IPS DF 4.7 (cell line): ENCODE measurements at regions not wholly inside any gene's neighbourhood (a gene's known extent, or its start where the extent isn't known, plus 50 kb on each side); places are given as distances from the start of the nearest gene placed in this dataset.

Experiments used
- DNase-seq: peaks from one replicate; pipeline ENCODE4 v3.0.0-alpha.2; 2013; ENCODE audit warnings: low spot score; ENCODE audit errors: extremely low read depth

DNA sequence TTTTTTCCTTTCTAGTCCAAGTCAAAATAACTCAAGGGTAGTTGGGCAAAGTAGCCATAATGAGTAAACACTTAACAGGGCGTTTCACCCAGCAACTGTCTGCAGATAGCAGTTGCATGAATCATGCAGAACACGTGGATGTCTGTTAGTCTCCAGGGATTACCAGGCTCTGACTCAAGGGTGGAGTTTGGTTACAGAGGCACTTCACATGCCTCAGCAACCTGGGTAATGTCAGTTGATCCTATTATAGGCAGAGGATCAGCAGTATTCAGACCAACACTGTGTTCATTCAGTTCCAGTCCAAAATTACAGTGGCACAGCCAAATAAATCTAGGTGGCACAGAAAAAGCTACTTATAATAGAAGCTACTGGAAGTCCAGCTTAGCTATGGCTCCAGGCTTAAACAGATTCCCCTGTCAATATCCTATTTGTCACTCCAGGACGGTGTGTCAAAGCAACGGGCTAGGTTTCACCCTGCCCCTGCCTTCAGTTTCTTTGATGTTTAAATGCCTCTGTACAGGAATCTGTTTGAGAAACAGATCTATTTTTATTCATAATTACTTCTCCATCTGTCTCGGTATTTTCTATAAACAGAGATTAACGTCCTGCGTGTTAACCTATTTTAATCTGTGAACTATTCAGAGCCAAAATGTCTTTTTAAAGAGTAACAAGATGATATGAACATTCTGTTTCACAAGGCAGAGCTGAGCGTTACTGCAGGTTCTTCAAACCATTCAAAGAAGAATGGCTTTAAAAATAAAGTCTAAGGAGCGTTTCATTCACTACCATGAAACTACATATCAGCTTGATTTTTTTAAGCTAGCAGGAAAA lies 162.6 kb upstream of the AKR1E2 start:
- no peak for DNase-seq

DNA sequence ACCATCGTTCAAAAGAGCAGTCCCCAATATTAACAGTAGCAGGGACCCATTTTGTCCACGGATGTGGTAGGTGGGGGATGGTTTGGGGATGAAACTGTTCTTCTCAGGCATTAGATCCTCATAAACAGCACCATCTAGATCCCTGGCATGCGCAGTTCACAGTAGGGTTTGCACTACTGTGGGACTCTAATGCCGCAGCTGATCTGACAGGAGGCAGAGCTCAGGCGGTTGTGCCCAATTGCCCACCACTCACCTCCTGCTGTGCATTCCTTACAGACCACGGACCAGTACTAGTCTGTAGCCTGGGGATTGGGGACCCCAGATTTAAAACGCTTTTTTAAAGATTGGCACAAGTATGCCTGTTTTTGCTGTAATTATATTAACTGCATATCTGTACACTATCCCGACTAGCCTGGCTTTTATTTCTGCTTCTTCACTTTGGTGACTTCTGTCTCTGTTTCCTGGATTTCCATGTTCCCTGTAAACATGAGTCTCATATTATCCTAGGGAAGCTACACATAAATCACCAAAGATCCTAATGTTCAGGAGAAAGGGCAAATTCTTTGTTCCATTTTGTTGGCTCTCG lies 163.3 kb upstream of the AKR1E2 start:
- no peak for DNase-seq

- no peak for DNase-seq
Observed at GRCh38 chr10:4661511-4662255, 164.3 kb upstream of the AKR1E2 start.

GRCh38 chr10:4658777-4659176 lies 167.2 kb upstream of the AKR1E2 start:
- DNase-seq: no peak

- no peak for DNase-seq
Observed at GRCh38 chr10:4656576-4657194, 169.3 kb upstream of the AKR1E2 start.

DNA sequence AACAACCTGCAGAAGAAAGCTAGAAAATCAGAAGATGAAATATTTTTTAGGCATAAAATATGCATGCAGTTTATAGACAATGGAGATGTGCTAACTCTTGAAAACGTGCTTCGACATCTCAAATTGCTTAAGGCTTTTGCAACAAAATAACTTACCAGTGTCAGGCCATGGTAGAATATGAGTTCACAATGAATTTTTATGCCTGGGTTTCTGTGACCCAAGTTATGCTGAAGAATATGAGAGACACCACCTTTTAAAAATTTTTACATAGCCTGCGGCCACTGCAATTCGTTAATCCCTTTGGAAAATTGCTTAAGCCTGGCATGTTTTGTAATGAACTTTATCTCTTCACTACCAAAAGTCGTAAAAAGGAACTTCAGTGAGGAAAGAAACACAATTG lies 170.1 kb upstream of the AKR1E2 start:
- DNase-seq: no peak

- no peak for DNase-seq
Observed at GRCh38 chr10:4655406-4655805, 170.6 kb upstream of the AKR1E2 start.

DNA sequence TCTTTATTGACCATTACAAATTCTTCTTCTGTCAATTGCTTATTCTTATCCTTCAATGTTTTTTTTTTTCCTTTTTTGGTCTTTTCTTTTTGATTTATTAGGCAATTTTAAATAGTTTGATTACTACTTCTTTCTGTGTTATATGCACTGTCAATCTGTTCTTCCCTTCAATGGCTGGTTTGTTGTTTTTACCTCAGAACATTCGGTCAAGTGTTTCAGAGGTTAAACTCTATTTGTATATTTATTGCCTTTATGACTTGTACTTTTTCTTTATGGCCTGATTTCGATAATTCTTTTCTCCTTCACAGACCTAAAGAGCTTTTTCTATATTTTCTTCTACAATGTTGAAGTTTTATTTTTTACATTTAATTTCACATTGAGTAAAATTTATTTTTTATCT lies 171.5 kb upstream of the AKR1E2 start:
- no peak for DNase-seq

GRCh38 chr10:4653160-4653559 lies 172.8 kb upstream of the AKR1E2 start:
- no peak for DNase-seq

DNA sequence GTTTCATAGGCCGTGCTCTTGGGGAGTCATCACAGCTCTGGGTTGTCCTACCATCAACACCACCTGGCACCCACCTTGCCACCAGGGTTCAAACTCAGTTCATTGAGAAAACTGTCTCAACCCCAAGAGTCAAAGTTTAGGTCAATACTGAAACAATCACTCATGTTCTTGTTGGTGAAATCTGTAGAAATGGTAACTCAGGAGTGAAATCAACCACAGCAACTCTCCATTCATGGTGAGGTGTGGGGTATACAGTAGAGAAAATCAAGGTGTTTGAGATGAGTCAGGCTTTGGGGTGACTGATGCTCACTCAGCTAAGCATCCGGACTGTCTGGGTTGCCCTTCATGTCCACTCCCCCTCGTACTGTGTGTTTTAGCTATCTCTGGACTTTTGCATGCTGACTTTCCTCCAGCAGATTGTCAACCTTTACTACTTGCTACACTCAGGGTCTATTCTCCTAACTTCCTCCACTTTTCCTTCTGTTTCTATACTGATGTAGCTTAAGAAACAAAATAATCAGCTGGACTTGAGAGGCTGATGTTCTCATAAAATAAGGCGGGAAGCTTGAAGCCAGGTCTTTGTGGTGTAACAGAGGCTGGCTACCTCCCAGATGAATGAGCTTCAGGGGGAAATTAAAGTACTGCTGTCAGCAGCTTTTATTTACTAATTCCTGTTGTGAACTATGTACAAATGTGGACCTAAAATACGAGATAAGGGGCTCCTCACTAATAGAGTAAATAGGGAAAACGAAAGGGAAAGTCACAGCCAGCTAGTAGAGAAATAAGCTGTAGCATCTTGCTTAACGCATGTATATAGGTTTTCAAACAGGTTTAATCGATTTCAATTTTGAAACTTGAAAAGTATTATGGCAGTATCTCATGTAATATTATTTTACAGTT lies 173.6 kb upstream of the AKR1E2 start:
- DNase-seq: no peak

GRCh38 chr10:4651404-4652037 lies 174.5 kb upstream of the AKR1E2 start:
- no peak for DNase-seq

- DNase-seq: no peak
Observed at GRCh38 chr10:4650582-4650981, 175.4 kb upstream of the AKR1E2 start.

DNA sequence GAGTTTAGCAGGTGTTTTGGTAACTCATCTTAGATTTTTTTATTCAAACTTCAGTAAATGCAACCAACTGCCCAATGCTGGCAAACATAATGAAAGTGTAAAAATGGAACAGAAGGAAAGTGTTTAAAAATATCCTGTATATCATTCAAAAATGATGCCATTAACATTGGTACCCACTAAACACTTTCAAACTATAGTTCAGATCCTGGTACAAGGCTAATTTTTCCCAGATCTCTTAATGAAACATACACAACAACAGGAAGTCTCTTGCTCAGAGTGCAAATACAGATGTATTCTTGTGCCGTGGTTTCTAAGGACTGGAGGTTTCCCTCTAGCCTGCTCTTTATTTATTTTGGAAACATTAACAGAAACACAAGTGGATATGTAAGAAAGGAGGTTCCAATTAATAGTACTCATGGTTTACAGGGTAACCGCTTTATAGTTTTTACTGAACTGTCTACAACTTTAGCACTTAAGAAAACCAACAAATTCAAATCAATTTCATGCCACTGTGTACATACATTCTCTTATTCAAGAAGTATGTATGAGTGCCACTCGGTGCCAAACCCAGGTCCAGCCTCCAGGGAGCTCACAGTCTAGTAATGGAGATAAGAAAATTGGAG lies 176.0 kb upstream of the AKR1E2 start:
- no peak for DNase-seq

GRCh38 chr10:4649471-4649870 lies 176.5 kb upstream of the AKR1E2 start:
- no peak for DNase-seq

DNA sequence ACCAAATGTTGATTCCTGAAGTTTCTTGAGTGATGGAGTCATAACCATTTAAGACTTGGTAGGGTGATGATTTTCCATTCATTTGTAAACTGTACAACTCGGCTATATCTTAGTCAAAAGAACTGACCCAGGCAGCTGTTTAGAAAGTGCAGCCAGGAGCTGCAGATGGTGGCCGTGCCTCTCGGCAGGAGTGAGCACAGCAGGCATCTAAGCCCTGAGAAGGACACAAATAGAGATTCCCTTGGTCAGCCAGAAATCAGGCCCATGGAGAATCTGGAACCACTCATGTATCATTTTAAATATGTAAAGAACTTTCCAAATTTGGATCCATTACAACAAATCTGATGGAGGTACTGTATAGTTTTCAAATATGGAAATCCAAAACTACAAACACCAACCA lies 177.0 kb upstream of the AKR1E2 start:
- no peak for DNase-seq

DNA sequence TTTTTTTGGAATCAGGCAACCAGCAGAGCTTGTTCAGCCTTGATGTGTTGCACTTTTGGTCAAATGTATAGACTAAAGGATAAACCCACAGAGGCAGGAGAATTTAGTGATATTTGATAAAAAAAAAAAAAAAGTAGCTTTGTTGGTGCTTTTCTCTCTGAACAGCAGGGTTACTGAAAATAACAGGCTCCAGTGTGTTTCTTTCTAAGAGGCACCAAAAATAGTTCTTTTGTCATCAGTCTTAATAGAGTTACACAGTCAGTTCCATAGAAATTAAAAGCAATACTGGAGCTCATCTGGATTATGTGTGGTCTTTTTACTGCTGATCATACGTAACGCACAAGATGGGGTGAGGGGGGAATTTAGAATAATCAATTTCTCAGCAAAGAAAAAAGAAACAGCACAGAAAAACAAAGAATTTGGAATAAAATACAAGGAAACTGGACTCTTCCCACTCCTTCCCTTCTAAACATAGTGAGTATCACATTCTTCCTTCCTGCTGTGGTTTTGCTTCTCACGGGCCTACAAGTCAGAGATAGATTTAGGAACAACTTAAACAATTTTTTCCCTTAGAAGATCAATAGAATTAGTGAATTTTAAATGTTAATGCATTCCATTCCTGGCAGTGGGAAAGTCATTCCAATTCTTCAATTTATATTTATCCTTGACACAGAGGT lies 178.8 kb upstream of the AKR1E2 start:
- DNase-seq: no peak

DNA sequence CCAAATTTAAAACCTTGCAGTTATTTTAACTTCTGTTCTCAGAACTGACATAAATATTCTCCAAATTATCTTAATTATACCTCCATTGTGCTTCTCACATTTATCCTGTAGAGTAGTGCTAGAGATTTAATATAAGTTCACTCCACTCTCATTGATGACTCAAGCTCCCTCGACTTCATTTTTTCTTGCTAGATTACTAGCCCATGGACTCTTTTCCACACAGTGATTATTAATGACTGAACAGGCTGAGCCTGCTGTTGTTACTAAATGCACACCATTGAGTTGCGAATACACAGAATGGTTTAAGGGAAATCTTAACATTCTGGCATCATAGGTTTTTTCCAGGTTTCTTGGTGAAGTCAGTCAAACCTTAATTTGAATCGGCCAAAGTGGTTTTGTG lies 179.5 kb upstream of the AKR1E2 start:
- no peak for DNase-seq

GRCh38 chr10:4645836-4646235 lies 180.2 kb upstream of the AKR1E2 start:
- DNase-seq: no peak

DNA sequence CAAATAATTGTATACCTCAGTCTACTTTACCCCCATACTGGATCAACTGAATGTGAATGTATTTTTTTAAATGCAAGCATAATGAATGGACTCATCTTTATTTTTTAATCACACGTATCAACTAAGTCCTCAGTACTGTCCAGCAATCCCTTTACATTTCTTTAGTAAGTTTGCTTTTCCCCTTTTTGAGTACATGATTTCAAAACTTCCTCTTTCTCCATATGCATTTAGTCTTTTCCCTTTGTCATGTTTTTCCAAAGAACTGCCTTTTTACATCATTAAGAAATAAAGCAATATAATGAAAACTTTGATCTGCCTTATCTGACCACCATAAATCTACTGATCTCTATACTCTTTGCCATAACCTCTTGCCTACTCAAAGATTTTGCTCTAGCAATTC lies 182.5 kb upstream of the AKR1E2 start:
- DNase-seq: no peak

DNA sequence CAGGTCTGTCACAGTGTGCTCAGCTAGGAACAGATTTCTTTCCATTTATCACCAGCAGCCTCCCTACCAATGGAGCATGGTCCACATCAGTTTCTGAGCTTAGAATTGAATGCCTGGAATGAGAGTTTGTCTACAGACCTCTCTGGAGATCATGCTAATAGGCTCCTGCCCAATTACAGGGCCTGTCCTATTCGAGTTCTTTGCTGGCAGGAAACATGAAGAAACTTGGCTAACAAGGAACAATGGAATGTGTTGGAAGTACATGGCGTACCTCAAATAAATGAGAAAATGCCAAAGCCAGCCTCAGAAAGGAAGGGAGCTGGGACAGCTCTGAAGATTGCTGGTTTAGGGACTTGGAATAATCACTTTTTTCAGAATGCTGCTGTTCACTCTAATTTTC lies 186.0 kb upstream of the AKR1E2 start:
- DNase-seq: no peak
